IMR-90 (cell line): ENCODE measurements at regions not wholly inside any gene's neighbourhood (a gene's known extent, or its start where the extent isn't known, plus 50 kb on each side); places are given as distances from the start of the nearest gene placed in this dataset.

Source experiments
- ATAC-seq: fragments of 200-7000 bp; cut with Tn5 transposase; 2 replicates; pipeline ENCODE4 v1.9.1; 2020; ENCODE audit warnings: low read depth, mild to moderate bottlenecking, moderate library complexity
- BruUV-seq: library from RNA; stranded (reverse); fragments of 400-500 nt; replicated peaks from 2 replicates; lab custom pipeline; 2021; lab: Mats Ljungman, UMichigan
- CTCF ChIA-PET: fragments of 300-600 bp; formaldehyde crosslinking; extraction: SDS; loops from one replicate; lab custom pipeline; 2021; ENCODE audit warnings: antibody characterized with exemption; lab: Yijun Ruan, JAX
- POLR2A ChIA-PET: fragments of 300-600 bp; sonication (Branson Sonifier 250); formaldehyde crosslinking; loops from one replicate; lab custom pipeline; 2022; ENCODE audit warnings: antibody characterized with exemption; ENCODE audit not compliant: unreplicated experiment; lab: Charles Lee
- DNase-seq: peaks from one replicate; pipeline ENCODE4 v3.0.0; 2013
- H2AFZ ChIP-seq: replicated peaks from 2 replicates; pipeline ENCODE3; 2013; ENCODE audit warnings: low read length, mild to moderate bottlenecking; ENCODE audit not compliant: poor library complexity
- H2AK5ac ChIP-seq: 2 replicates; pipeline ENCODE4 v1.6.1; 2013; ENCODE audit warnings: low read depth, low read length, inconsistent platforms
- H2AK9ac ChIP-seq: replicated peaks from 2 replicates; pipeline ENCODE3; 2013; ENCODE audit warnings: mild to moderate bottlenecking, low read depth, low read length, moderate library complexity; ENCODE audit not compliant: poor library complexity
- H2BK120ac ChIP-seq: 2 replicates; pipeline ENCODE4 v1.6.1; 2013; ENCODE audit warnings: low read depth, low read length, inconsistent platforms
- H2BK15ac ChIP-seq: 3 replicates; pipeline ENCODE4 v1.6.1; 2013; ENCODE audit warnings: low read depth, low read length, inconsistent platforms
- H2BK20ac ChIP-seq: 2 replicates; pipeline ENCODE4 v1.6.1; 2013; ENCODE audit warnings: low read depth, mild to moderate bottlenecking, inconsistent platforms, low read length, moderate library complexity
- H2BK5ac ChIP-seq: 2 replicates; pipeline ENCODE4 v1.6.1; 2013; ENCODE audit warnings: mild to moderate bottlenecking, low read depth, low read length, inconsistent platforms; ENCODE audit not compliant: poor library complexity, severe bottlenecking
- H3K14ac ChIP-seq: replicated peaks from 2 replicates; pipeline ENCODE4 v1.6.1; 2013; ENCODE audit warnings: low read depth, low read length, inconsistent platforms
- H3K18ac ChIP-seq: 2 replicates; pipeline ENCODE4 v1.6.1; 2013; ENCODE audit warnings: low read depth, low read length, control low read depth
- H3K23ac ChIP-seq: 2 replicates; pipeline ENCODE4 v1.6.1; 2013; ENCODE audit warnings: low read depth, low read length, inconsistent platforms
- H3K27ac ChIP-seq: 2 replicates; pipeline ENCODE4 v1.5.1; 2013; ENCODE audit warnings: mild to moderate bottlenecking, control low read depth, low read length; ENCODE audit not compliant: insufficient read depth
- H3K27me3 ChIP-seq: 2 replicates; pipeline ENCODE4 v1.6.1; 2013; ENCODE audit warnings: low read length; ENCODE audit not compliant: control insufficient read depth, insufficient read depth
- H3K36me3 ChIP-seq: 2 replicates; pipeline ENCODE4 v1.6.1; 2013; ENCODE audit warnings: low read length, mixed read lengths; ENCODE audit not compliant: control insufficient read depth, insufficient read depth
- H3K4ac ChIP-seq: 2 replicates; pipeline ENCODE4 v1.6.1; 2013; ENCODE audit warnings: low read depth, low read length, inconsistent platforms
- H3K4me1 ChIP-seq: 2 replicates; pipeline ENCODE4 v1.6.1; 2013; ENCODE audit warnings: low read length, mixed read lengths; ENCODE audit not compliant: control insufficient read depth, insufficient read depth
- H3K4me2 ChIP-seq: 2 replicates; pipeline ENCODE4 v1.6.1; 2013; ENCODE audit warnings: low read depth, mild to moderate bottlenecking, control low read depth, low read length, moderate library complexity
- H3K4me3 ChIP-seq: 2 replicates; pipeline ENCODE4 v1.5.1; 2013; ENCODE audit warnings: low read depth, mild to moderate bottlenecking, control low read depth, low read length, moderate library complexity; ENCODE audit not compliant: insufficient read depth
- H3K56ac ChIP-seq: 2 replicates; pipeline ENCODE4 v1.6.1; 2013; ENCODE audit warnings: low read length, inconsistent platforms; ENCODE audit not compliant: insufficient read depth; ENCODE audit errors: extremely low read depth
- H3K79me1 ChIP-seq, 2 experiments: 2 replicates each; pipeline ENCODE4 v1.6.1; 2013; ENCODE audit warnings: low read length in 2 of 2, inconsistent platforms in 1 of 2, low read depth in 1 of 2
- H3K9ac ChIP-seq: 2 replicates; pipeline ENCODE4 v1.6.1; 2013; ENCODE audit warnings: low read depth, low read length, control low read depth
- H3K9me1 ChIP-seq: 2 replicates; pipeline ENCODE4 v1.6.1; 2013; ENCODE audit warnings: low read length, inconsistent platforms; ENCODE audit not compliant: insufficient read depth
- H3K9me3 ChIP-seq: 2 replicates; pipeline ENCODE4 v1.6.1; 2013; ENCODE audit warnings: low read length; ENCODE audit not compliant: control insufficient read depth, insufficient read depth
- H4K20me1 ChIP-seq: 2 replicates; pipeline ENCODE4 v1.6.1; 2013; ENCODE audit warnings: low read length, inconsistent platforms; ENCODE audit not compliant: insufficient read depth
- H4K5ac ChIP-seq: 2 replicates; pipeline ENCODE4 v1.6.1; 2013; ENCODE audit warnings: mild to moderate bottlenecking, low read depth, low read length, control low read depth
- H4K8ac ChIP-seq, 2 experiments: 2 replicates each; pipeline ENCODE4 v1.6.1; 2013; ENCODE audit warnings: low read depth in 2 of 2, low read length in 2 of 2, control low read depth in 1 of 2, inconsistent platforms in 1 of 2
- H4K91ac ChIP-seq: 2 replicates; pipeline ENCODE4 v1.6.1; 2013; ENCODE audit warnings: low read depth, low read length, inconsistent platforms; ENCODE audit not compliant: insufficient read depth
- CEBPB ChIP-seq: IDR thresholded peaks from 2 replicates; pipeline ENCODE4 v1.6.1; 2012; ENCODE audit warnings: low read depth, low read length, improper control_type of control experiment
- FOS ChIP-seq: fragments of 150-350 bp; IDR thresholded peaks from 2 replicates; pipeline ENCODE4 v1.6.1; 2016; ENCODE audit warnings: low read depth, low read length
- MXI1 ChIP-seq: IDR thresholded peaks from 2 replicates; pipeline ENCODE4 v1.6.1; 2012; ENCODE audit warnings: low read depth, mild to moderate bottlenecking, low read length, moderate library complexity, borderline replicate concordance
- WGBS, 2 experiments: methylation state at CpG; one replicate each; pipeline versions ENCODE4 v1.1.5 to v1.1.7; 2013; ENCODE audit warnings: missing lambda C conversion rate in 2 of 2; ENCODE audit not compliant: insufficient read length in 1 of 2; ENCODE audit errors: extremely low coverage in 2 of 2; 5-methylcytosine and 5-hydroxymethylcytosine counted together
- dilution Hi-C: fragments of 300-500 bp; cut with HindIII; formaldehyde crosslinking; loops from one replicate; pipeline ENCODE4 v1.14.3; 2018; ENCODE audit warnings: low sequenced_read_pairs; ENCODE audit not compliant: unreplicated experiment
- in situ Hi-C: fragments of 300-500 bp; cut with MboI; formaldehyde crosslinking; loops from 3 replicates; pipeline ENCODE4 v1.14.3; 2019; ENCODE audit warnings: low sequenced_read_pairs, inconsistent platforms, mixed read lengths
- intact Hi-C: fragments of 100-400 bp; cut with micrococcal nuclease; formaldehyde crosslinking; loops from 2 replicates; pipeline ENCODE4 v1.10.0; 2022

DNA sequence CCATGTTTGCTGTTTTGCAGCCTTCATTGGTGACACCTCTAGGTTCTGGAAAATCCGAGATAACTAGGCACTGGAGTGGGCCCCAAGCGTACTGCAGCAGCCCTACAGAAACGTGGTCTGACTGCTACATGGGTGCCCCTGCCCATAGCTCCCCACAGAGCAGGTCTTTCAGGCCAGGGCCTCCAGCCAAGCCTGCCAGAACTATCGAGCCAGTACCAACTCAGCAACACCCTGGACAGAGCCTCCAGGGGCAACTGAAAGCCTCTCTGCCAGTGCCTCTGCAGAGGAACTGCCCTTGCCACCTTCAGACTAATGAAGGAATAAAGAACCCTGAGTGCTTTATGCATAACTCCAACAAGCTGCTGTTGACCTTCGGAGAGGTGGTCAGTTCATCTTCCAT is 111.1 kb upstream of the PPP3CA start:
- DNase-seq: no peak
- no peak for ATAC-seq
- H3K56ac ChIP-seq: no peak overlapping the region
- H3K27ac ChIP-seq: no peak overlapping the region
- no peak overlapping the region for H3K4ac ChIP-seq
- no peak overlapping the region for H2BK15ac ChIP-seq
- H3K36me3 ChIP-seq: no peaks in the 10 kb centered on the region
- no peaks in the 10 kb centered on the region for H3K27me3 ChIP-seq
- no peak overlapping the region for H4K91ac ChIP-seq
- H2AFZ ChIP-seq: no peak overlapping the region
- H3K18ac ChIP-seq: no peak overlapping the region
- no peak overlapping the region for H3K4me3 ChIP-seq
- intact Hi-C loops (no loop called here), dilution Hi-C loops (no loop called here), in situ Hi-C loops (no loop called here)
- no peak overlapping the region for H2BK120ac ChIP-seq
- WGBS, 2 experiments: no CpG with 5 or more reads among the region's 5 CpGs
- no peak overlapping the region for H3K23ac ChIP-seq
- H4K8ac ChIP-seq: no peak overlapping the region
- H3K4me2 ChIP-seq: no peak overlapping the region
- no peak overlapping the region for H3K14ac ChIP-seq
- H3K79me1 ChIP-seq: no peaks in the 10 kb centered on the region
- H2BK20ac ChIP-seq: no peak overlapping the region
- ChIA-PET CTCF (no interaction called here), POLR2A (no interaction called here)
- H3K4me1 ChIP-seq: no peaks in the 10 kb centered on the region
- no peak overlapping the region for H2BK5ac ChIP-seq
- no peak overlapping the region for H3K9ac ChIP-seq
- no peaks in the 10 kb centered on the region for H4K20me1 ChIP-seq
- no peak overlapping the region for H2AK5ac ChIP-seq
- no peaks in the 10 kb centered on the region for H3K9me3 ChIP-seq
- H2AK9ac ChIP-seq: no peak overlapping the region
- H3K9me1 ChIP-seq: no peaks in the 10 kb centered on the region
- TF ChIP-seq FOS (no peak), MXI1 (no peak), CEBPB (no peak)
- H4K5ac ChIP-seq: no peak overlapping the region
- BruUV-seq: no TSS peak
